ENCODE measurements at regions not wholly inside any gene's neighbourhood (a gene's known extent, or its start where the extent isn't known, plus 50 kb on each side); places are given as distances from the start of the nearest gene placed in this dataset.
"Not testable (repeated sequence)": the region's sequence is repeated elsewhere in the genome, so short reads cannot be mapped to it uniquely, and the experiment has no call there.

DNA sequence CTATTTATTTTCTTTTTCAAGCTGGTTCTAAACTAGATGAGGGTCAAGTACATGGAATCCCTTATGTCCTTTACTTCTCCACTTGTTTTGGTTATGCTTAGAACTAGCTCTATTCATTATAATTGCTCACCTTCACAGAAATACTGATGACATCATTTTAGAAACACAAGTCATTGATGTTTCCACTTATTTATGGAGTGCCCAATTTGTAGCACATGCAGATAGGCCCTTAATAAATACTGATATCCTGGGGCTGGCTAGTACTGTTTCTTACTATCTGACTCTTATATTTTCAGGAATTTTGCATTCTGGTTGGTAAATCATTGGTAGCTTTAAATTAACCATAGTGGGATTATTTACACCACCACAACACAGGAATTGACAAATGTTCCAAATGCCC lies 112.2 kb downstream of the NAA11 start:
- DNase-seq, result no peak

DNA sequence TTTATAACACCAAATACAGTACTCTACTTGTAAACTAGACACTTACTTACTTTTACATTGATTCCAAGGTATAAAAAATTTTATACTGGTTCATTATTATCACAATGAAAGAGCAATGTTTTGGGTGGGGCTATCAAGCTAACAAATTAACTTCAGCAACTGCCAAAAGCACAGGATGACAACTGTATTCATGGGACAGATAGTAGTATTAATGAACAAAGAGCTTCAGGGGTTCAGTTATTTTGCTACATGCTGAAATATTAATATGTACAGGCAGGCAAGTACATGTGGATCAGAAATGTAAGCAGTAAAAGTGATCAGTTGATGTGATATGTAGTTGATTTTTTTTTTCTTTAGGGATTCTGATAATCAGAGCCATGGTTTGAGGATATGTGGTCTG lies 112.9 kb downstream of the NAA11 start:
- no peak for DNase-seq

DNA sequence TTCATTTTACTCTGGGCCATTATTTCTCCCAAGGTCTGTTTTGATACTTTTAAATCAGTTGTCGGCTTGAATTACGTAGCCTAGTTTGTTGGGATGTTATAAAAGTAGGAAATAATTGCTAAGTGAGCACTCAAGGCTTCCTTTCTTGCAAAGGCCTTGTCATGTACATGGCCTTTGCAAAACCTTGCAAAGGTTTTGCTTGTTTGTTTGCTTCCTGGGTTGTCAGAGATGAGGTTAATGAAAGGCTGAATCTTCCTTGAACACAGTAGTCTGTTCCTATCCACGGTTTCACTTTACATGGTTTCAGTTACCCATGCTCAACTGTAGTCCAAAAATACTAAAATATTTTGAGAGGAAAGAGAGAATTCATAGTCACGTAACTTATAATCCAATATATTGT lies 113.5 kb downstream of the NAA11 start:
- DNase-seq, result no peak

DNA sequence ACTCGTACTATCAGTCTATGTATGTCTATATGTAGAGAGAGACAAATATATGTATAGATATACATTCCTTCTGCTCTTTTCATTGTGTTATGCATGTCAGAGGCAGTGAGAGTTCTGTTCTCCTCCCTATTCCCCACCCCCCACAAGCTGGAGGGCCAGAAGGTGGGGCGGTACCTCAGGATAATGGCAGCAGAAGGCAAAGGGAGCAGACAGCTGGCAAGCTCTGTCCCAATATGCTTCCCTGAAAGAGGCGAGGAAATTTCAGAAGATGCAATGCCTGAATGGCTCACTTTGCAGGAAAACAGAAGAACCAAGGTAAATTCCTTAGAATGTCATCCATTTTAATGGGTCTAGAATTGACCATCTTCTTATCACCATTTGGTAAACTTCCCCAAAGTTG lies 114.4 kb downstream of the NAA11 start:
- DNase-seq, result no peak

DNA sequence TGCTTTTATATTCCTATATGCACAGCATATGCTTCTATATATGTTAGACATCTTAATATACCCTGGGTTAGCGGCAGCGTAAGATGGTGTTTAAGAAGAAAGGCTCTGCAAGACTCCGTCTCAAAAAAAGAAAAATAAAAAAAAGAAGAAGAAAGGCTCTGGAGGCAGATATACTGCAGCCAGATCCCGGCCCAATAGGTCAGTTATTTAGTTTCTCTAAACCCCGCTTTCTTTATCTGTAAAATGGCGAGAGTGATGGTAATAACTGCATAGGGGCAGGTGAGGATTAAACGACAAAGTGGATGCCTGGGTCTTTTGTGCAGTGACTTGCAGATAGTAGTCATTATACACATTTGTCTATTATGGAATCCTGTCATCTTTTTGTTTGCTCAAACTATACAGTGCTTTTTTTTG lies 115.2 kb downstream of the NAA11 start:
- DNase-seq, result no peak

DNA sequence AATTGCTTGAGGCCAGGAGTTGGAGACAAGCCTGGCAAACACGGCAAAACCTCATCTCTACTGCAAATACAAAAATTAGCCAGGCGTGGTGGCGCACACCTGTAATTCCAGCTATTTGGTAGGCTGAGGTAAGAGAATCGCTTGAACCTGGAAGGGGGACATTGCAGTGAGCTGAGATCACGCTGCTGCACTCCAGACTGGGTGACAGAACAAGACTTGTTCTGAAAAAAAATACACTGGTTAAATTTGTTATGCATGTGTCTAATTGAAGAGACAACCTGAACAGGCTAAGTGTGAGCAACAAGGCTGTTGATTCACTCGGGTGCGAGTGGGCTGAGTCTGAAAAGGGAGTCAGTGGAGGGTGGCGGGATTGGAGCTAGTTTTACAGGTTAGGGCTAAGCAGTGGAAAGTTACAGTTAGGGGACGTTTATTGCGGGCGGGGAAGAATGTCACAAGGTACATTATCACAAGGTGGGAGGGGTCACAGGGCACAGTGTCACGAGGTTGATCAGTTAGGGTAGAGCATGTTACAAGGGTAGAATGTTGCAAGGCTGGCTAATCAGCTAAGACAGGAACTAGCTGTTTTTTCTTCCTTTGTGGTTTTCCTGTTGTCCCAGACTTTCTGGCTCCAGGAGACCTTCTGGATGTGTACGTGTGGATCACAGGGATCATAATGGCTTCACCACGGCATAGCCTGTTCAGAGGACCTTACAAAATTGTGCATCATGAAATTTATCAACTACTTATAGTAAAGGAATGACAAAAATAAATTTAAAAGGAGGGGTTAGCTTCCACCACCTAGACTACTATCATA lies 115.8 kb downstream of the NAA11 start:
- DNase-seq, result no peak

DNA sequence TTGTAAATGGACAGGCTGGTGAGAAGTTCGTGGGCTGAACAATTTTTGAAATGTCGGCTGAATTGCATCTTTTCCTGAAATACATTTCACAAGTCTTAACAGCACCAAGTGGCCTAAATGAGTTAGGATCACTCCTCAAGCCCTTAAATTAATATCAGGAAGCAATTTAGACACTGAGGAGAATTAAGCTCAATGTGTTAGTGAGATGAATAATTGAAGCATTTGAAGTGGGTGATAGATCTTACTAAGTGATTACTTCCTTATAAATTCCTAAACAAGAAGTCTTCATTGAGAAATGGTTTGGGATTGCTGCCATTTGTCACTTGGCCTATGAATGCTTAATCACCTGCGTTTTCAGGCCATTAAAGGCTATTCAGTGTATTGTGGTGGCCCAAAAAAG lies 116.8 kb downstream of the NAA11 start:
- DNase-seq, result no peak

DNA sequence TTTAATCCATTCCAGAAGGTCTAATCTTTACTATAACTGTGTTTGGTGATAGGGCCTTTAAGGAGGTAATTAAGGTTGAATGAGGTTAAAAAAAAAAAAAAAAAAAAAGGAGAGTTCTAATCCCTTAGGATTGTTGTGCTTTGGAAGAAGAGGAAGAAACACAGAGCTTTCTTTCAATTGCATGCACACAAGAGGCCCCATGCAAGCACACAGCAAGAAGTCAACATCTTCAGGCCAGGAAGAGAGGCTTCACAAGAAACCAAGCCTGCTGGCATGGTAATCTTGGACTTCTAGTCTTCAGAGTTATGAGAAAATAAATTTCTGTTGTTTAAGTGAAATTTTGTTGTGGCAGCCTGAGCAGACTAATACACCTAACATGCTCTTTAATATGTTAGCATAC lies 118.6 kb downstream of the NAA11 start:
- no peak for DNase-seq

DNA sequence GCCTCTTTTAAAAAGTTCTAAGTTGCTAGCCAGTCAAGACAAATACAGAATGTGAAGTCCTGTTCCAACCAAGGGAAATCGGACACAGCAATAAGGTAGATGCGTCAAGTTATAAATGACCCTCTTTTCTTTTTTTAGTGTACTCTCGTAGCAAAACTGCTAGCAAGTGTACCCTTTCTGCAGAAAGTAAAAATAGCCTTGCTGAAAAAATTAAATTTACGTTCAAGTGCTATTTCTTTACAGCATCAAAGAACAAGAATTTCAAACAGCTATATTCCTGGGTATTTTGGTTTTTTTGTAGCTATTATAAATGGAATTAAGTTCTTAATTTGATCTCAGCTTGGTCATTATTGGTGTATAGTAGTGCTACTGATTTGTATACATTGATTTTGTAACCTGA lies 119.2 kb downstream of the NAA11 start:
- DNase-seq, result no peak

DNA sequence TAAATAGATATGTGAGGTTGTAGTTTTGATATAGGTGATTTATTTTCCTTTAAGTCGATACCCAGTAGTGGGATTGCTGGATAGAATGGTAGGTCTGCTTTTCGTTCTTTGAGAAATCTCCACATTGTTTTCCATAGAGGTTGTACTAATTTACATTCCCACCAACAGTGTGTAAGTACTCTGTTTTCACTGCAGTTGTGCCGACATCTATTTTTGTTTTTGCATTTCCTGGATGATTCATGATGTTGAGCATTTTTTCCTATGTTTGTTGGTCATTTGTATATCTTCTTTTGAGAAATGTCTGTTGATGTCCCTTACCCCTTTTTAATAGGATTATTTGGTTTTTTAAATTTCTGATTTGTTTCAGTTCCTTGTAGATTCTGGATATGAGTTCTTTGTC lies 120.7 kb downstream of the NAA11 start:
- no peak for DNase-seq

DNA sequence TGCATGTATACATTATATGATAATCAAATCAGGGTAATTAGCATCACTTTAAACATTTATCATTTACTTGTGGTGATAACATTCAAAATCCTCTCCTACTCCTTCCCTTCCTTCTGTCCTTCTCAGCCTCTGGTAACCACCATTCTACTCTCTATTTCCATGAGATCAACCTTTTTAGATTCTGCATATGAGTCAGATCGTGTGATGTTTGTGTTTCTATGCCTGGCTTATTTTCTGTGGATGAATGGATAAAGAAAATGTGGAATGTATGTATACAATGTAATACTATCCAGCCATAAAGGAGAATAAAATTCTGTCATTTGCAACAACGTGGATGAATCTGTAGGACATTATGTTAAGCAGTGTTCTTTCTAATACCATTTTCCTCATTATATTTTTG lies 123.9 kb downstream of the NAA11 start:
- DNase-seq, result no peak

DNA sequence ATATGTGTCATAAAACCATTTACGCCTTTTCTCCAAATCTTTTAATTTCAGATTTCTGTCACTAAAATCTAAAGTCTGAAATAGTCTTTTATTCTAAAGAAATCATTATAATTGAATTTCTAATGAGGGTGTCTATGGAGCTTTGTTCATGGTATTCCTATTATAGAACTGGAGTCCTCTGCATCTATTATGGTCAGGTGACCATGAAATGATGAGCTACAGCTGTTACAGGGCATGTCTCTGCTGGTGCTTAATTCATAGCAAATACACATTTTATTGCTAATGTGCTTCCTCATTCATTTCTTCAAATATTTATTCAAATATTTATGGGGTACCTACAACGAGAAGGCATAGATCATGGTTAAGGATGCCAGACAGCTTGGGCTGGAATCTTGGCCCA lies 126.1 kb downstream of the NAA11 start:
- DNase-seq, result no peak

DNA sequence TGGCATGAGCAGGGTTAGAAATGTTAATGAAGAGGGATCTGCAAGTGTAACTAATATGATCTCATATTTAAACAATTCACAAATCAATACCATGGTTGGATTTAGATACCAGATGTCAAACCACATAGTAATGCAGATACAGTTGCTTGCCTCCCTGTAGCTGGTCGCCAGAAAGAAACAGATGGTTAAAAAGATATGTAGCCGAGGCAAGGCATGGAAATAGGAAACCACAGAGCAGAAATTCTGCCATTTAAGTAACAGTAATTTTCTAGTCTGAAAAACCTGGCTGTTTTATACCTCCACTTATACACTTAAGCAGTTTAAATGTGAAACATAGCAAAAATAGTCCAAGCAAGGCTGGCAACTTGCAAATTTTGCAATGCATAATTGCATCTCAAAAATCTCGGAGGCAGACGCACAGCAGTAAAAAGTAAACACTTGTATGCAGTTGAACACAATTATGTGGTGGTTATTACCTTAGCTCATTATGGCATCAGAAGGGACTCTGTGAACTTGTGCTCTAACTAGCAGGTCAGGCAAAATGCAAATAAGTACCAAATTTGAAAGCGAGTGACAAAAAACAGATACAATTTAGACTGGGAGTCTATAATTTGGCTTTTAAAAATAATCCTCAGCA lies 126.8 kb downstream of the NAA11 start:
- no peak for DNase-seq

DNA sequence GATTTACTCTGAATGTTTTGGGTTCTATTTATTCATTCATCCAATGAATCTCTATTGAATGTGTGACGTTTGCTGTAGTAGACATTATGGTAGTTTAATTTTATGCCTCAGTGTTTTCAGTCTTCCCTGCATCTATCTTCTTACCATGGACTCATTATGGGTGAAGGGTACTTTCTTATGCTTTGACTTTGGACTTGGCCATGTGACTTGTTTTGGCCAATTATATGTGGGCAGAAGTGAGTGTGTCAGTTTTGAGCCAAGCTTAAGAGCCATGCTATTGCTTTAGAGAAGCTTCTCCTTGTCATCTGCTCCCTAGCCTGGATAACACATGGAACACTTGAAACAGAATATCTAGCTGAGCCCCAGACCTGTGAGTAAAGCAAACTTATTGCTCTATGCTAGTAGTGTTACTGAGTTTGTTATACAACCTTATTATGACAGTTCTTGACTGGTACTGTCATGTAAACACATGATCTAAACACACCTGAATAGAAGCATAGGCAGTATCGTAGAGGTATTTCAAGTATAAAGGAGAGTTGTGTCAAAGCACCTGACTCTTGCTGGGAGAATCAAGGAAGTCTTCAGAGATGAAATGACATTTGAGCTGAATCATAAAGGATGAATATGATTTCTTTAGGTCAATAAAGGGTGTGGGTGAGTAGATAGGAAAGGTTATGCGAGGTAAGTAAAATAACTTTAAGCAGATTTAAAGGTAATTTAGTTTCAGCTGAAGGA lies 128.4 kb downstream of the NAA11 start:
- no peak for DNase-seq

DNA sequence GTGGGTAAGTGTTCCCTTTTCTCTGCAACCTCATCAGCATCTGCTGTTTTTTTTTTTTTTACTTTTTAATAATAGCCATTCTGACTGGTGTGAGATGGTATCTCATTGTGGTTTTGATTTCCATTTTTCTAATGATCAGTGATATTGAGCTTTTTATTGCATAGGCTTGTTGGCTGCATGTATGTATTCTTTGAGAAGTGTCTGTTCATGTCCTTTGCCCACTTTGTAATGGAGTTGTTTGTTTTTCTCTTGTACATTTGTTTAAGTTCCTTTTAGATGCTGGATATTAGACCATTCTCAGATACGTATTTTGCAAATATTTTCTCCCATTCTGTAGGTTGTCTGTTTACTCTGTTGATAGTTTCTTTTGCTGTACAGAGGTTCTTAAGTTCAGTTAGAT lies 134.6 kb downstream of the NAA11 start:
- DNase-seq, result not testable (repeated sequence)

DNA sequence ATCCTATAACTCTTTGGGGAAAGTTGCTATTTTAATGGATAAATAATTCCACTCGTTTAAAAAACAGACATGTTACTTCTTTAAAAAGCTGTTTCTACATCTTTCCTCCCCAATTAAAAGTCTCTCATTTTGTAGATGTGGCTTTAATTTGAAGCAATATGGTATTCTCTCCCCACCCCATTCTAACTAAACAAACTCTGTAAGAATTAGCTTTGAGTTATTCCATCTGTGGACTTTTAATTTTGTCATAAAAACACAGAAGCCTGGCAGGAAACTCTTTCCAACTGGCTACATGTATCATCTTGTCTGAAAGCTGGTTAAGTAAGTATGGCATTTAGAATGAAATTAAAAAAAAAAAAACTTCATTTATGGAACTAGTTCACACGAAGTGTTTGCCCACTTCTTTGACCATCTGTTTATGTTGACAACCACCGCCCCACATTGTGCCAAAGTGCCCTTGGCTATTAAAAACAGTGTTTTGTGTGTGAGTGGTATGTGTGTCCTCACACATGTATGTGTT lies 140.3 kb downstream of the NAA11 start:
- no peak for DNase-seq

DNA sequence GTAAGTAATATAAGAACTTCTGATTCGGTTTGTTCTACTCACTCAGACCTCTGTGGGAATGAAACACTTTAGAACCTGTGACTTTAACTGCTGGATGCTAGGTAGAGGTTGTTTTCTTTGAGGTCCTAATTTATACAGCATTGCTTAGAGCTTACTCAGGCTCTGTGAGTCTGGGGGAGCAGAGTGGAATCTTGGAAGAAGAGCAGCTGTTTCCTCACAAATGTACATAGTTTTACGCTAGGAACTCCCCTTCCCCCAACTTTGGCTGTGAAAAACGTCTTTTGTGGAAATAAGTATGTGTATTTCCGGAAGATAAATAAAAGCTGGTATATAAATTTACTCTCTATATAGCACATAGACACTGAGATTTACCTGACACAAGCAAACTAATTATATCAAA lies 141.4 kb downstream of the NAA11 start:
- no peak for DNase-seq

DNA sequence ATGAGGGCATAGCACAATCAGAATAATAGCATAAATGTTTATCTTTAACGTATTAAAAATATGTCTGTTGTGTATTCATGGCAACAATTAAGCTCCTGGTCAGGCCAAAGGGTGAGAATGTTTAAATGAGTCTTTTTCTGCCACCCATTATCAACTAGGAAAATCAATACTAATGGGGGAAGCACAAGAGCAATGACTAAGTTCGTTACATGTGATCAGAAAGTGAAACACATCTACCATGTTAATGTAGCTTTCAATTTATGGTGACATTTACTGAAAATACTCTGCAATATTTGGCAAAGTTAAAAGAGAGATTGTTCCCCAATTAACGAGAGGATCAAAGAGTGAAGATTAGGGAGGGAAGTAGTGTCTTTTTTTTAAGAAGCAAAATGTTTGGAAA lies 143.7 kb downstream of the NAA11 start:
- DNase-seq, result no peak

DNA sequence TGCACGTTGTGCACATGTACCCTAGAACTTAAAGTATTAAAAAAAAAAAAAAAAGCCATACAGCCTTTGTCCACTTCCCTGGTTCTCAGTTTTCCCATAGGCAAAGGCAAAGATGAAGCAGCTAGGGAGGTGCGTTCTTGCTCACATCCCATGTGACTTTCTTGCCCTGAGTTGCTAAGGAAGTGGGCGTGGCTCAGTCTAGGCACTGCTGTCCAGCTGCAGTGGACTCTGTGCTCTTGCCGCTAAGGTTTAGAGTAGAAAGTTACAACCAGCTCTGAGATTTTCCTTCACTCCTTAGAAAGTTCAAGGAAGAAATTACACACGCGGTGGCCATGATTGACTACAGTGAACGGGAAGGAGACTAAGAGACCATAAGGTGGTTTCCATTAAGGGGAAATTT lies 144.7 kb downstream of the NAA11 start:
- DNase-seq, result no peak

DNA sequence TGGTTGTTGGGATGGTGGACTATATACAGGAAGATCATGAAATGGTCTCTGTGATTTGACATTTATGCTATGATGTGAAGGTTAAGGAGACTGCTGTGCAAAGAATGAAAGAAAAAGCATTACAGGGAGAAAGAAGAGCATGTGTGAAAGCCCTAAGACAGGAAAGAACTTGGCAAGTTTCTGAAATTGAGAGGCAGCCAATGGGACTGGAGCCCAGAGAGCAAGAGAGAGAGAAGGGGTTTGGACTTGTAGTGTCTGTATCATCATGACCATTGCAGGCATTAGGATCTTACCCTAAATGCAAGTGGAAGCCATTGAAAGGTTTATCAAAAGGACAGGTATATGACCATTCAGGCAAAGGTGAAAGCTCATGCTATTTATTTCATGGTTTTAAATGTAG lies 147.1 kb downstream of the NAA11 start:
- DNase-seq, result no peak

DNA sequence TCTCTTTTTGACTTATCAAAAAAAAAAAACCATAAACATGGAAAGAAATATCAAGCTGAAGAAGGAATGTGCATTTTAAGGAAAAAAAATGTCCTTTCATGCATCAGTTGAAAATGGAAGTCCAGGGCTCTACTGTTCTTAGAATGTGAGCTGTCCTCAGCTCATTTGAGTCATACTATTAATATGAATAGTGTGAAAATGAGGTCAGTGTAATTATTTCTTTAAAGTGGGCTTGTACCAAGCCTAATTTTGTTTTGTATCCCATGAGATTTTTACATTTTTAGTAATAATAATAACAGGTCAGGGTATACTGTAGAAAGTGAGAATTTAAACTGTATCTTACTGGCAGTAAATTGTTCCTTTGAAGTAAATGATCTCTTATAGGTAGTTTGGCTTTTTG lies 148.5 kb downstream of the NAA11 start:
- no peak for DNase-seq

DNA sequence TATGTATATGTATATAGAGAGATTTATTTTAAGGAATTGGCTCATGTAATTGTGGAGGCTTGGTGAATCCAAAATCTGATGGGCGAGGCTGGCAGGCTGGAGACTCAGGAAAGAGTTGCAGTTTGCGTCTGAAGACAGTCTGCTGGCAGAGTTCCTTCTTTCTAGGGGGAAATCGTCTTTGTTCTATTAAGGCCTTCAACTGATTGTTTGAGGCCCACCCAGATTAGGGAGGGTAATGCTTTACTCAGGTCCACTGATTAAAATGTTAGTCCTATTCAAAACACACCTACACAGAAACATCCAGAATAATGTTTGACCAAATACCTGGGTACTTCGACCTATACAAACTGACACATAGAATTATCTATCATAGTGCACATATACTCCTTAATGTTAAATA lies 149.5 kb downstream of the NAA11 start:
- no peak for DNase-seq

DNA sequence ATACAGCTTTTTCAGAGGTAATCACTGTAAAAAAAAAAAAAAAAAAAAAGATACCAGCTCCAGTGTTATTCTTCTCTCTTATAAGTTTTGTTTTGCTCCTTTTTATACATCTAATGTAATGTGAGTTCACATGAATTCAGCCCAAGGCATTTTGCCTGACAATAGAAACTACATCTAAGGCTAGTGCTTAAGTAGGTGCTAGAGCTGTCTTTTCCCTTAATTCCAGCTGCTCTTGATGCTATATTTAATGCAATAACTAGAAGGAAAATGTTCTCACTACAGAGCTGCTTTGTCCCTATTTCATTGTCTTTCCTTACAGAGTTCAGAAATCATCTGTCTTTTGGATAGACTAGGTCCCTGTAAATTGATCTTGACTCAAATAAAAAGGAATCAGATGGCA lies 150.1 kb downstream of the NAA11 start:
- DNase-seq, result no peak

All from HCEC 1CT (cell line).